ENCODE measurements at regions not wholly inside any gene's neighbourhood (a gene's known extent, or its start where the extent isn't known, plus 50 kb on each side); places are given as distances from the start of the nearest gene placed in this dataset.

DNA sequence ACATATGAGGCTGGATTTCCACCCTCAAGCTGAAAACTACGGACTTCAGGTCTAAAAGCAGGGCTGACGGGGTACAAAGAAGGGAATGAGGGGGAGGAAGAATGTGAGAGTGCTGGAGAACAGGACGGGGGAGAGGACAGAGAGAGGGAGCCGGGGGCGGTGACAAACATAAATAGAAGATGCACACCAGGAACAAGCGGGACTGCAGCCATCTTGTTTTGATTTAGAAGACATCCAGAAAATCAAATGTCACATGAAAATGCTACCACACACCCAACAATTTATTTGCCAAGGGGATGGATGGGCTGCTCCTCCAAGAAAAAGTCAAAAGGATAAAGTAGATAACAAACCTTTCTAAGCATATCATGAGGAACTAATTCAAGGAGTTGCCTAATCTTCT is 59.2 kb upstream of the FHL2 start:
- TF ChIP-seq EZH2phosphoT487 (IDR thresholded peaks at IDR 0.05; ENCODE audit: insufficient read depth, low read depth) (no peak), EZH2 (IDR thresholded peaks at IDR 0.05; ENCODE audit: insufficient read depth, poor library complexity, severe bottlenecking) (no peak)
